H1 (cell line): ENCODE measurements at regions not wholly inside any gene's neighbourhood (a gene's known extent, or its start where the extent isn't known, plus 50 kb on each side); places are given as distances from the start of the nearest gene placed in this dataset.

Experiments used
- BRCA1 ChIP-seq: IDR thresholded peaks from 2 replicates; pipeline ENCODE4 v1.6.1; 2012; ENCODE audit warnings: low read depth, low read length, improper control_type of control experiment
- CBX8 ChIP-seq: fragments of 300-800, 300-1000 bp; sonication (generic); IDR thresholded peaks from 2 replicates; pipeline ENCODE4 v1.7.1; 2016; ENCODE audit warnings: low read depth, low read length, borderline replicate concordance
- CEBPB ChIP-seq: IDR thresholded peaks from 2 replicates; pipeline ENCODE4 v1.6.1; 2012; ENCODE audit warnings: low read depth, low read length
- EP300 ChIP-seq, 2 experiments: IDR thresholded peaks; 1 replicate in 1 of 2; 2 replicates in 1 of 2; pipeline ENCODE4 v1.6.1; 2011 to 2012; ENCODE audit warnings: low read depth in 2 of 2, low read length in 2 of 2, mild to moderate bottlenecking in 2 of 2, borderline replicate concordance in 1 of 2, inconsistent platforms in 1 of 2, moderate library complexity in 1 of 2
- POLR2A ChIP-seq, 2 experiments: IDR thresholded peaks; 1 replicate in 1 of 2; 2 replicates in 1 of 2; pipeline ENCODE4 v1.6.1; 2011; ENCODE audit warnings: low read depth in 2 of 2, low read length in 2 of 2, mild to moderate bottlenecking in 2 of 2; ENCODE audit errors: control extremely low read depth in 1 of 2
- POLR2AphosphoS5 ChIP-seq: IDR thresholded peaks from 2 replicates; pipeline ENCODE4 v1.6.1; 2011; ENCODE audit warnings: low read depth, low read length
- RBBP5 ChIP-seq: IDR thresholded peaks from 2 replicates; pipeline ENCODE4 v1.7.1; 2012; ENCODE audit warnings: low read depth, mild to moderate bottlenecking, inconsistent platforms, low read length, moderate library complexity, borderline replicate concordance
- SAP30 ChIP-seq: fragments of 300-600 bp; sonication (generic); IDR thresholded peaks from 2 replicates; pipeline ENCODE4 v1.7.1; 2012; ENCODE audit warnings: low read length, moderate library complexity, mild to moderate bottlenecking, inconsistent platforms; ENCODE audit not compliant: insufficient read depth, insufficient replicate concordance
- SIN3A ChIP-seq, 2 experiments: IDR thresholded peaks in 1 of 2; conservative IDR thresholded peaks in 1 of 2; 2 replicates each; pipeline ENCODE4 v1.6.1; 2011 to 2012; ENCODE audit warnings: low read length in 2 of 2, improper control_type of control experiment in 1 of 2, low read depth in 1 of 2, mild to moderate bottlenecking in 1 of 2
- SIX5 ChIP-seq: IDR thresholded peaks from 2 replicates; pipeline ENCODE4 v1.6.1; 2011; ENCODE audit warnings: mild to moderate bottlenecking, low read depth, low read length
- TAF1 ChIP-seq: IDR thresholded peaks from 2 replicates; pipeline ENCODE4 v1.6.1; 2011; ENCODE audit warnings: mild to moderate bottlenecking, low read depth, low read length
- ZNF274 ChIP-seq: IDR thresholded peaks from 2 replicates; pipeline ENCODE4 v1.7.0; 2012; ENCODE audit warnings: low read length, borderline replicate concordance; ENCODE audit errors: extremely low read depth
- TF ChIP-seq, protein P1 (sequence below), 3 experiments: IDR thresholded peaks; 1 replicate in 2 of 3; 2 replicates in 1 of 3; pipeline versions ENCODE4 v1.5.1 to v1.6.1; 2011; ENCODE audit warnings: low read length in 3 of 3, mild to moderate bottlenecking in 3 of 3, inconsistent platforms in 2 of 3, low read depth in 1 of 3, moderate library complexity in 1 of 3; ENCODE audit not compliant: insufficient read depth in 1 of 3; ENCODE audit errors: control extremely low read depth in 1 of 3

DNA sequence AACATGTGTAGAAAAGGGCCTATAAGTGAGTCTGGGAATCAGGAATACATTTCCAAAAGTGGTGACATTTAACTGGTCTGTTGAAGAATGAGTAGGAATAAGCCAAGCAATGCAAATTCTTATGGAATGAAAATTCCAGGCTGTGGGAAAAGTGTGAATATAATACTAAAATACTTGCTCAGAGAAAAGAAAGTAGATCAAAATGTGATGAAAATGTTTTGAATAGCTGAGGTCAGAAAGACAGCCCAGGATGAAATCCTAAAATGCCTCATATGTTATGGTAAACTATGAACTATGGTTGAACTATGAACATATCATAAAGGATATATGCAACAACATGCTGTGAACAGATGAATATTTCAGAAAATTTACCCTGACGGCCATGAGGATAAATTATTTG is 688.3 kb upstream of the FAT3 start:
- no peak for TF ChIP-seq CEBPB
- no peak for TF ChIP-seq POLR2AphosphoS5
- no peak for TF ChIP-seq RBBP5
- no peak for TF ChIP-seq EP300 (IDR thresholded peaks at IDR 0.05; ENCODE audit: borderline replicate concordance in 1 of 2, low read depth in 2 of 2, low read length in 2 of 2)
- TF ChIP-seq TAF1: no peak
- TF ChIP-seq SAP30: no peak
- no peak for TF ChIP-seq POLR2A (IDR thresholded peaks at IDR 0.05; ENCODE audit: control extremely low read depth in 1 of 2, low read depth in 2 of 2, low read length in 2 of 2)
- TF ChIP-seq, protein P1, sequence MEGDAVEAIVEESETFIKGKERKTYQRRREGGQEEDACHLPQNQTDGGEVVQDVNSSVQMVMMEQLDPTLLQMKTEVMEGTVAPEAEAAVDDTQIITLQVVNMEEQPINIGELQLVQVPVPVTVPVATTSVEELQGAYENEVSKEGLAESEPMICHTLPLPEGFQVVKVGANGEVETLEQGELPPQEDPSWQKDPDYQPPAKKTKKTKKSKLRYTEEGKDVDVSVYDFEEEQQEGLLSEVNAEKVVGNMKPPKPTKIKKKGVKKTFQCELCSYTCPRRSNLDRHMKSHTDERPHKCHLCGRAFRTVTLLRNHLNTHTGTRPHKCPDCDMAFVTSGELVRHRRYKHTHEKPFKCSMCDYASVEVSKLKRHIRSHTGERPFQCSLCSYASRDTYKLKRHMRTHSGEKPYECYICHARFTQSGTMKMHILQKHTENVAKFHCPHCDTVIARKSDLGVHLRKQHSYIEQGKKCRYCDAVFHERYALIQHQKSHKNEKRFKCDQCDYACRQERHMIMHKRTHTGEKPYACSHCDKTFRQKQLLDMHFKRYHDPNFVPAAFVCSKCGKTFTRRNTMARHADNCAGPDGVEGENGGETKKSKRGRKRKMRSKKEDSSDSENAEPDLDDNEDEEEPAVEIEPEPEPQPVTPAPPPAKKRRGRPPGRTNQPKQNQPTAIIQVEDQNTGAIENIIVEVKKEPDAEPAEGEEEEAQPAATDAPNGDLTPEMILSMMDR (IDR thresholded peaks at IDR 0.05; ENCODE audit: control extremely low read depth in 1 of 3, insufficient read depth in 1 of 3, low read depth in 1 of 3, low read length in 3 of 3): no peak
- TF ChIP-seq SIN3A (conservative IDR thresholded peaks at IDR 0.05 in 1 of 2, IDR thresholded peaks at IDR 0.05 in 1 of 2; ENCODE audit: low read depth in 1 of 2, low read length in 2 of 2): no peak
- no peak for TF ChIP-seq BRCA1
- no peak for TF ChIP-seq CBX8
- TF ChIP-seq SIX5: no peak
- no peak for TF ChIP-seq ZNF274
